ENCODE measurements at regions not wholly inside any gene's neighbourhood (a gene's known extent, or its start where the extent isn't known, plus 50 kb on each side); places are given as distances from the start of the nearest gene placed in this dataset.

DNA sequence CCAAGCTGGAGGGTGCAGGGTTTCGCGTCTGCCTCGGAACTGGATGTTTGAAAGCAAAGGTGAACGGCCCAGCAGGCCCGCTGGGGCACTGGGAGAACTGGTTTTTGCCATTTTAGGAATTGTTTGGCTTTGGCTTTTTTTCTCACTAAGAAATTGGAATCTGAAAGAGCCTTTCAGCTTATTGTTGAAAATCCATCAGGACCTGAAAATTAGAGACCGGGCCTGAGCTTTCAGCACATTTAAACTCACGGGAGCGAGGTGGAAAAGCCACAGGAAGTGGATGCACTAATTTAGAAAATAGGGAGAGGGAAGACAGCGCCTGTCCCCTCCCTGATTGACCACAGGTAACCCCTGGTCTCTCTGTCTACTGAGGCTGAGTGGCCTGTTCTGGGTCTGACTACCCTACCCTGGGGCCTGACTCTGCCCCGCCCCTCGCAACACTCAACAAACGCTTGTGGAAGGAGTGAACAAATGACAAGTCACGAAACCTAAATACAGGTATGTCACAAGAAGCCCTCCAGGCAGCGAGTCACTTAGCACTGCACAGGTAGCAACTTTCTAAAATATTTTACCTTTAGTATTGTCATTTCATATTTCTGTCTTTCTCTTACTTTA is 100.3 kb upstream of the MBOAT2 start:
- DNase-seq: no peak

DNA sequence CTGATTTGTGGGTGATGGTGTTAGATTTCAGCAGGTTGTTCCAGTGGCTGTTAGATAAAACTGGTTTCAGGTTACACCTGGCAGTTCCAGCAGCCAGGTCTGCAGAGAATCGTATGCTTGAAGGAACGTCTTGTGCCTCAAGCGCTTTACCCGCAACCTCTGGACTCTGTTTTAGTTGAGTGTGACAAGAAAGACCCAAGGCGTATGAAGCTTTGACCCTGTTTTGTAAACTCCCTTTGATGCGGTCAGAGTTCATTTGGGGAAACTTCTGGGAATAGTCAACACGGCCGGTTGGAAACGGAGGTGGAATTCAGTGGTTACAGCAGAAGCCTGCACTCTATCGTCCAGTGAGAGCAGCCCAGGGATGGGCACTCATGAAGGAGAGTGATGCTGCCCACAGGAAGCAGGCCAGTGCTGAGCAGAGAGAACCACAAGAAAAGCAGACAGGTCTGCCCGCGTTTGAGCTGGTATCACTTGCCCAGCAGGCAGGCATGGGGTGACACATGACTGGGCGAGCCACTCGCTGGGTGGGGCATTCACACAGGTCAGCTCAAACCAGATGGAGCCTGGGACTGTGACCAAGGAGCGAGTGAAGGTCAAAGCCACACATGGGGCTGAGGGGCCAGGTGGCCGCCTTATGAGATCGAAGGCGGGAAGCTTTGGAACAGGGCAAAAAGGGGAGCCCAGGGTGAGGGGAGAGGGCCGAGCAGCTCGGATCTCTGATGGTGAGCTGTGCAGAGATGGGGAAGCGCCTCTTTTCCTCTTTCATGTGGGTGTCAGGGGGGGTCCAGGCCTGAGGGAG is 99.6 kb upstream of the MBOAT2 start:
- DNase-seq: no peak

DNA sequence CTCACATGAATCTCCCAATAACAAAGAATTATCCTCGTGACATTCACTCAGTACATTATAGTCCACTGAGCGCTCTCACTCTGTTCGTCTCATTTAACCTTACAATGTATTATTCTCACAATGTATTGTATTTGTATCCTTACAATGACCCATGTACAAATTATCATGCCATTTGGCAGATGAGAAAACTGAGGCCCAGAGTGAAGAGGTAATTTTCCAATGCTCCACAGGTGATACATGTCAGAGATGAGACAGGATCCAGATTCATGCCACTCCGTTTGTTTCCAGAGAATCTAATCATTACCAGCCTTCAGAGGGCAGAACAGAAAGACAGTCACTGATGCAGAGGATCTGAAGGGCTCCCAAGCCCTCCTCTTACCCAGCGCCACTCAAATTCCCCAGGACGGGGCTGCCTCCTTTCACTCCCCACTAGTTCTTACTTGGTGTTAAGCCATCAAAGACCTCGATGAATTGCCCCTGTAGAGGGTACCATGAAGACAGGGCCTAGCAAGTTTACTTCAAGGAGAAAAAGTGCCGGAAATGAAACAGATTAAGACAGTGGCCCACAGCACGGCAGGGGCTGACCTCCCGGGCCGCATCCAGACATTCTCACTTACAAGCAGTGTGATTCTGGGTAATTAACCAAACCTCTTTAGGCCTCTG is 98.4 kb upstream of the MBOAT2 start:
- no peak for DNase-seq

DNA sequence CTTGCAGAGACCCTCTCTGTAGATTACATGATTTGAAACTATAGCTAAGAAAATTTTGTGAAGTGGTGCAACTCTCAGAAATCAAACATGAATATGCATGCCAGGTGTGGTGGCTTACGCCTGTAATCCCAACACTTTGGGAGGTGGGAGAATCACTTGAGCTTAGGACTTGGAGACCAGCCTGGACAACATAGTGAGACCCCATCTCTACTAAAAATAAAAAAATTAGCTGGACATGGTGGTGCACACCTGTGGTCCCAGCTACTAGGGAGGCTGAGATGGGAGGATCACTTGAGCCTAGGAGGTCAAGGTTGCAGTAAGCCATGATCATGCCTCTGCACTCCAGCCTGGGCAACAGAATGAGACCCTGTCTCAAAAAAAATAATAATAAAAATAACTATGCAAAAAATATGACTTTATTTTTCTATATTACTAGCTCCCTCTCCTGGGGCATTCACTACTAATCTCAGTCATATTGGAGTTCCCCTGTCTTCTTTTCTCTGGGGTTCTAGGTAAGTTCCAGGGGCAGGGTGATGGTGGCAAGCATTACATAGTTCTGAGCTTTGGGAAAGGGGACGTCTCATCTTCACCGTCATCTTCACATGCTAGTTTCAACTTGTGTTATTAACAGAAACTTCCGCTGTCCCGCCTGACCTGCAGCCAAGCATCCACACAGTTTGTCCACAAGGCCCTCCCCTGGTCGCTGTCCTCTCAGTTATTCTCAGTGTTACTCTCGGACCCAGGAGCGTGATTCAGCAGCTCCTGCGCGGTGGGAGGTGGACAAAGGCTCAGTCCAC is 96.8 kb upstream of the MBOAT2 start:
- no peak for DNase-seq

DNA sequence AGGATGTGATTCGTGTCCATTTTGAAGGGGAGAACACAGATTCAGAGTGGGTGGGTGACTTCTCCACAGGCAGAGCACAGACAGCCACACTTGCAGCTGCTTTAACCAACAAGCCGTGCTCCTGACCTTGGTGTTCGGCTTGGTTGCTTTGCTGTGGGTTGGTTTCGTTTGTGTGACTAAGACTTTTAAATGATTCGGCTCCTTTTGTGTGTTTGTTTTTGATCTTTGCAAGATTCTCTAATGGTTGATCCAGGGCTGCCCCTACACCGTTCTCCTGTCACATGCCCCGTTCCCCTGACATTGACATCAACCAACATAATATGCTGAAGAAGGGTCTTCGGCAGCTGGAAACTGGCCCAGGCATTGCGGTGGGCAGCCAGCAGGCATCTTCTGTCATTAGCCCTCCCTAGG is 95.9 kb upstream of the MBOAT2 start:
- DNase-seq: no peak

DNA sequence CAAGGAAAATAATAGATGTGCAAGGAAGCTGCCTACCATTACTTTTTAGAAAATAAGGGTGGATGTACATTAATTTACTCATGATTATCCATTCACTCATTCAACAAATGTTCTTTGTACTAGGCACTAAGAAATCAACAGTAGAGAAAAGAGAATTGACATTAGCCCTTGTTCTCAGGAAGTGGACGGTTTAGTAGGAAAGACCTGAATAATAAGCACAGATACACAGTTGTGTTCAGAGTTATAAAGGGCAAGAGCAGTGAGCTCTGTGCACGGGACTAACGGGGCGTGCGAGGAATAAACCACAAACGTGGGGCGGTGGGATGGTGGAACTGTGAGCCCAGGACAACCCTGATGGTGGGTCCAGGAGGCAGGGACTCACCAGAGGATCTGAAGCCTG is 94.4 kb upstream of the MBOAT2 start:
- DNase-seq: no peak

DNA sequence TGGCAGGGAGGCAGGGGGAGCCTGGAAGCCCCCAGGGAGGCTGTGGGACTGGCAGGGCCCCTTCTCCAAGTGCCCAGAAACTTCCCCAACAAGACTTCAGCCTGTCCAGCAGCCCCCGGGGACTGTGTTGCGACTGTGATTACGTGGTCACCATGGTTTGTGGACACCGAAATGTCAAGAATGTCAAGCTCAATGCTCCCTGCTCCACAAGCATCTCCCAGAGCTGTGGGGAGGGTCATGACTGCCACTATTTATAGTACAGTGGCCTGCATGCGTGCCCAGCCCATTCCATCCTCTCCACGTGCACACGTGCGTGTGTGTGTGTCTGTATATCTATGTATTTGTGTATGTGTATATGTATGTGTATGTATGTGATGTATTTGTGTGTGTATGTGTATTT is 93.8 kb upstream of the MBOAT2 start:
- DNase-seq: no peak

DNA sequence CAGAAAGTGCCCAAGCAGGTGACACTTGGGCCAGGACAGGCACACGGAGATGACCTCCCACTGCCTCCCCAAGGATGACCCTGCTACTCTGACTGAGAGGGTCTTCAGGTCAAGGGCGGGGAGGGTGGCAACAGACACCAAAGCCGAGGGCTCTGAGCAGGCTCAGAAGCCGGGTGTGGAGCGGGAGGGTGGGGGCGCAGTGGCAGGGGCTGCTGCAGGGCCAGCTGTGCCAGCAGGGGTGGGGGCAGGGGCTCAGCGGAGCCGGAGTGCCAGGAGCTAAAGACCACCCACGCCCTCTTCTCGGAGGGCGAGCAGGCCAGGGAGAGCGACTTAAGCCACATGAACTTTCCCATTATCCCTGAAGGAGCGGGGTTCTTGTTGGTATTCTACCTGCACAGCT is 93.3 kb upstream of the MBOAT2 start:
- DNase-seq: no peak

DNA sequence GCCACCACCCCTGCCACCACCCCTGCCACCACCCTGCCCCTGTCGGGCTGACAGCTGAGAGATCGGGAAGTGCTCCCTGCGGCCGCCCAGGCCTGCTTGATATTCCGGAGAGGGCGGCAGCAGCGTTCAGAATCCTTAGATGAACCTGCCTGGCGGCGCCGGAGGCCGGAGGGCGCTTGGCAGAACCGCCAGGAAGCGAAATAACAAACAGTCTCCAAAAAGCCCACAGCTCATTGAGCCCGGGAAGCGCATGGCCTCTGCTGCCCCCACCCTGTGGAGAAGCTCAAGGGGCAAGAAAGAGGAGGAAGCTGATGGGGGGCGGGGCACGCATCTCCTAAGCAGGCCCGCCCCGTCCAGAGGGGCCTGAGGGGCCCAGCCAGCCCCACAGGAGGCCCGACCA is 92.2 kb upstream of the MBOAT2 start:
- no peak for DNase-seq

DNA sequence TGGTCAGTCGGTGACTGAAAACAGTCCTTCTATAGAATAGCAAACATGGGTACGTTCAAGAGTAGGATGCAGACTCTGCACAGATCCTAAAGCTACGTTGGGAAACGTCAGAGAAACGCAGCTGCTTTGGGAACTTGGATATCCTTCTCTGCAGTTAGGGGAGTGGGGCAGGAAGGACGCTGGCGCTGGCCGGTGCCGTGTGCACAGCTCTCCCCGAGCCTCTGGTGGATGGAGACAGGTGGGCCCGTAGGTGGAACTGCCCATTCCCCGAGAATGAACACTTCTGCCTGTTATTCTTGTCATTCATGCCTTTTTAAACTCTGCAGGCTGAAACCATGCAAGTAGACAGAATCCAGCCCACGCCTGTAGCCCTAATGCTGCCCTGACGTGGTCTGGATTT is 91.7 kb upstream of the MBOAT2 start:
- no peak for DNase-seq

DNA sequence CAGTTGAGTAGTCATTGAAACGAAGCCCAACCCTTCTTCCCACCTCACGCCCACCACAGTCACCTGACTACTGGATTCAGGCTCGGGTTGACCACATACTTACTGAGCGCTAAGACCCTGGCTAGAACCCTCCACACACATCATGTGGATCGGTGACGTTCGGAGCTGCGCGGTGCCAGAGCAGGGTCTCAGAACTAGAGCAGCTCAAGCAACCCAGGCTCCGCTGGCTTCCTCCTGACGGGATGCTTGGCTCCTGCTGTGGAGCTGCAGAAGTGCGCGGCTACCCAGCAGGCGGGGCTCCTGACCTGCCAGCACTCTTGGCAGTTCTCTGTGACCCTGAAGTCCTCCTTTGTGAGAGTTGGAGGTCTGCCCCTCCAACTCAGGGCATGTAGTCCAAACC is 90.6 kb upstream of the MBOAT2 start:
- no peak for DNase-seq

DNA sequence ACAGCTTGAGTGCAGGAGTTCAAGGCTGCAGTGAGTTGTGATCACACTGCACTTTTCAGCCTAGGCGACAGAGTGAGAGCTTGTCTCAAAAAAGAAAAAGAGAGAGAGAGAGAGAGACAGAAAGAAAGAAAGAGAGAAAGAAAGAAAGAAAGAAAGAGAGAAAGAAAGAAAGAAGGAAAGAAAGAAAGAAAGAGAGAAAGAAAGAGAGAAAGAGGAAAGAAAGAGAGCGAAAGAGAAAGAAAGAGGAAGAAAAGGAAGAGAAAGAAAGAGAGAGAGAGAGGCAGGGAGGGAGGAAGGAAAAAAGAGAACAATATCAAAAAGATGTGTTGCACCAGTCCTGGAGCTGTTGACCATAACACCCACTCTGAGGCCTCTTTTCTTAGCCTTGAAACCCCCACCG is 89.8 kb upstream of the MBOAT2 start:
- DNase-seq: no peak

DNA sequence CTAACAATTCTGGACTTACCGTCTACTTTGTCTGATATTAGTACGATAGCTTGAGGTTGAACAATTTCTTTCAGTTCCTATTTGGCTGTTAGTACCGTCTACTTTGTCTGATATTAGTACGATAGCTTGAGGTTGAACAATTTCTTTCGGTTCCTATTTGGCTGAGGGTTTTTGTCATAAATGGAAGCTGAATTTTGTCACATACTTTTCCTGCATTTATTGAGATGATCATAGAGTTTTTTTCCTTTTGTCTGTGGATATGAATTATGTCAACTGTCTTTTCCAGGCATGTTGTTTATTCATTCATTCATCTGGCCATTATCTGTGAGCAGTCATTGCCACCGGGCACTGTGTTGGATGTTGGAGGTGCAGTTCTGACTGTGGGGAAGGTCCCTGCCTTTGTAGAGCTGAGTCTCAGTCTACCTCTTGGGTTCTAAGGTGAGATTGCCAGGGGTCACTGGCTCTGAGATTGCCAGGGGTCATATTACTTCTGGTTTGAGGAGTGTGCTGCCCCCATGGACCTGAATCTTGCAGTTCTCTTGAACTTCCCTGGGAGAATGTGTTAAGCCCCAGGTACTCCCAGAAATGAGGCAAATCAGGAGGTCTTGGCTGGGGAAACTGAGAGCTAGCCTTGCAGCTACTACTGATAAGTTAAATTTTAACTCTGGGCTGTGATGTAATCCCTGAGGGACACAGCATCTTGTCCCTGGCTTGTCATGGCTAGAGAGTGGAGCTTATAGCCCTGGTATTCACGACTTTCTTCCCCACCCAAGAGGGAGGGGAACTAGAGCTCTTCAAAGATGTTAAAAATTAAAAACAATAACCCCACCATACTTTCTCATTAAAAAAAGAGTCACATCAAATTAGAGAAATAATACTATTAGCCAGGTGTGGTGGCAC is 89.1 kb upstream of the MBOAT2 start:
- DNase-seq: no peak

DNA sequence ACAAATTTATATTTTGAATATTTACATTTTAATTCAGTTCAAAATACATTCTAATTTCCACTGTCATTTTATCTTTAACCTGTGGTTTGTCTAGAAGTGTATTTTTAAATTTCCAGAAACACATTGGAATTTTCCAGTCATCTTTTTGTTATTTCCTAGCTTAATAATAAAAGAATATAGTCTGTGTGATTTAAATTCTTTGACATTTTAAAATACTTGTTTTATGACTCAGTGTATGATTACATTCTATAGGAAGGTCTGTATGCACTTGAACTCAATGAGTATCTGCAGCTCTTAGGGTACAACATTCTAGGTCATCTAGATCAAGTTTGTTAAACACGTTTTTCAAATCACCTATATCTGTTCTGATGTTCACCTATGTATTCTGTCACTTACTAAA is 88.3 kb upstream of the MBOAT2 start:
- no peak for DNase-seq

DNA sequence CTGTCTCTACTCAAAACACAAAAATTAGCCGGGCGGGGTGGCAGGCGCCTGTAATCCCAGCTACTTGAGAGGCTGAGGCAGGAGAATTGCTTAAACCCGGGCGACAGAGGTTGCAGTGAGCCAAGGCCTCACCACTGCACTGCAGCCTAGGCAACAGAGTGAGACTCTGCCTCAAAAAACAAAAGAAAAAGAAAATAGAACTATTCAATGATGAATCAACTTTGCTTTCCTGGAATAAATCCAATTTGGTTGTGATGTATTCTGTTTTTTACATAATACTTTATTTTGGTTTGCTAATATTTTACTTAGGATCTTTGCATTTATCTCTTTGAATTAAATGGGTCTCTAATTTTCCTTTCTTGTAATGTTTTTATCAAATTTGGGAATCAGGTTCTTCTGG is 86.3 kb upstream of the MBOAT2 start:
- DNase-seq: no peak

DNA sequence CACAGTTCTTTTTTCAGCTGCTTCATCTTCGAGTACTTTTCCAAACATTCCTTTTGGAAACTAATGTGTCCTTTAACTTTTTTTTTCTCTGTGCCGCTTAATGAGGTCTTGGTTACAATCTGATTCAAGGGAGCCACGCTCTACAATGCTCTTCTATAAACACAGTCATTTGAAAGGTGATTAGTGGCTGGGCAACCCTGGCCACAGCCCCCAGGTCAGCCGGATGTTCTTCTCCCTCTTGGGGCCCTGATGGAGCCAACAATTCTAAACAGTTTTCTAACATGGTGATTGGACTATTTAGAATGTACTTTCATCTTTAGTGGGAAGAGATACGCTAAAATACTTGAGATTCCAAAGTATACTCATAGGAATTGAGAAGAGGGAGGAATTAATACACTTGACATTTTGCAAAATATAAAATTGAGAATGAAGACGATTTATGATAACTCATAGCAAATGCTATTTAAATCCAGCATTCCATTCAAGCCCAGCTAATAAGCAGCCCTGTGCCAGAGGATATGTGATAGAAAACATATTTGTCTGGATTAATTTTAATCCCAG is 83.7 kb upstream of the MBOAT2 start:
- DNase-seq: no peak

DNA sequence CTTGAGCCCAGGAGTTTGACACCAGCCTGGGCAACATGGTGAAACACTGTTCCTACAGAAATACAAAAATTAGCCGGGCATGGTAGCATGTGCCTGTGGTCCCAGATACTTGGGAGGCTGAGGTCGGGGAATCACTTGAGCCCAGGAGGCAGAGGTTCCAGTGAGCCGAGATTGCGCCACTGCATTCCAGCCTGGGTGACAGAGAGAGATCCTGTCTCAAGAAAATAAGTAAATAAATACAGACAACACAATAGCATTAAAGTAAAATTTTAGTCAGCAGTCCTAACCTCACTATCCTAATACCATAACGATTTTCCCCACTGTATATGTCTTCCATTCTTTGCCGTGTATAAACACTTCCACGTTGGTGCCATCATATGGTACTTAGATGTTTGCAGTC is 83.0 kb upstream of the MBOAT2 start:
- no peak for DNase-seq

DNA sequence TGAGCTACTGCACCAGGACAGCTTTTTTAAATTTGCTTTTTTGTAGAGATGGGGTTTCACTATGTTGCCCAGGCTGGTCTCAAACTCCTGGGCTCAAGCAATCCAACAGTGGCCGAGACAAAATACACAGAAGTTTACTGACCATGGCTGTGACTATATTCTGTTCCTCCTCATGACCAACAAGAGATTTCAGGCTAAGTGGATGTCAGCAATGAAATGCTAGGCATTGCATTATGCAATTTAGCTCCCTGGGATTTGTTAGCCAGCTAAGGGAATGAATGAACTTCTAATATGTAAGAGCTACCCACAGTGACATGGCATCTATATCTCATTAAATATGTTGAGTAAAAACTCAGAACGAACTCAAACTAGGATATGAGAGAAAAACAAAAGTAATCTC is 81.9 kb upstream of the MBOAT2 start:
- DNase-seq: no peak

DNA sequence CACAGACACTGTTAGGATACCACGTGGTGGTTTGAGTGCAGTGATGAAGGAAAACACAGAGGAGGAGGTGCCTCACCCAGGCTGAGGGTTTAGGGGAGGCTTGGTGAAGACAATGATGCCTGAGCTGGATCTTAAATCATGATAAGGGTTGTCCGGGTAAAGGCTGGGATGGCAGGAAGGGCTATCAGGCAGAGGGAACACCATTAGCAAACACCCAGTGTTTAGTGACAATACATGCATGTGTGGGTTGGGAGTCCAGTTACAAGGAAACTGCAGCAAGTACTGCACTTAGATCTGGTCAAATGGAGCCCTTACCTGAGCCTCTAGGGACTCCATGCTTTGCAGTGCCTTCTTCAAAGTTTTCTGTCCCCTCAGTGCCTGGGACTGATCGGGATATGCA is 79.8 kb upstream of the MBOAT2 start:
- DNase-seq: no peak

DNA sequence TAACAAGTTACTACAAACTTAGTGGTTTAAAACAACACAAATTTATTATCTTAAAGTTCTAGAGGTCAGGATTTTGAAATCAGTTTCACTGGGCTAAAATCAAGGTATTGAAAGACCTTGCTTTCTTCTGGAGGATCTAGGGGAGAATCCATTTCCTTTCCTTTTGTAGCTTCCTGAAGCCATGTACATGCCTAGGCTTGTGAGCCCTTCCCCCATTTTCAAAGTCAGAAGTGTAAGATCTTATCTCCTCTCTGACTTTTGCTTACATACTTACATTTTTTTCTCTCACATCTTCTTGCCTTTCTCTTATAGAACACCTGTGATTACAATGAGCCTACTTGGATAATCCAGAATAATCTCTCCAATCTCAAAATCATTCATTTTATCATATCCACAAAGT is 78.7 kb upstream of the MBOAT2 start:
- DNase-seq: no peak

DNA sequence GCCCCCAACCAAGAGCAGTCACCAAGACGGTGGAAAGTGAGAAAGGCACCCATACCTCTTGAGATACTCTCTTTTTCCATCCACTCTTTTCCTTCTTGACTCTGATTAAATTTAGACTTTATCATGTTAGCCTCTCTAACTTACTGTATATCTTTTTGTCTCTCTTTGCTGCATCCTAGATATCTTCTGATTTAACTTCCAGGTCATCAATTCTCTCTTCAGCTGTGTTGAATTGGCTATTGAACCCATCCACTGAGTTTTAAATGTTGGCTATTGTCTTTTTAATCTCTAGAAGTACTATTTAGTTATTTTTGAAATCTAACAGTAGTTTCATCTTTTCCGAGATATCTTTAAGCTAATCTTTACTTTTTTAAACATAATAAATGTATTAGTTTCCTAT is 78.3 kb upstream of the MBOAT2 start:
- DNase-seq: no peak

DNA sequence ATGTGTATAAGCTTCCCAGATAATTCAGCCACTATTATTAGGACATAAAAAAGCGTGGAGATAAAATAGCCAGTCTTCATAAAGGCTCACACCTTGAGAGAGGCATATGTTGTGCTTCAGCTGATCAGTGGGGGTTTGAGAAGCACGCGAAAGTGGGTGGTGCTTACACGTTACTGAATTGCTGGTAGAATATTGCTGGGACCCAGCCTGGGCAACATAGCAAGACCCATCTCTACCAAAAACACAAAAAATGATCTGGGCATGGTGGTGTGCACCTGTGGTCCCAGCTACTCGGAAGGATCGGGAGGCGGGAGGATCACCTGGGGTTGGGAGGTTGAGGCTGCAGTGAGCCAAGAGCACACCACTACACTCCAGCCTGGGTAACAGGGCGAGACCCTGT is 74.9 kb upstream of the MBOAT2 start:
- DNase-seq: no peak
